PC-3 (cell line): ENCODE measurements at regions not wholly inside any gene's neighbourhood (a gene's known extent, or its start where the extent isn't known, plus 50 kb on each side); places are given as distances from the start of the nearest gene placed in this dataset.
A peak's percentile ranks its signal among the peaks of the same experiment; 100 is the strongest.

ENCODE experiments used
- ATAC-seq: fragments of 200-7000 bp; cut with Tn5 transposase; 2 replicates; pipeline ENCODE4 v1.9.1; 2020; ENCODE audit warnings: mild to moderate bottlenecking, moderate library complexity
- BruUV-seq: library from RNA; stranded (reverse); fragments of 400-500 nt; replicated peaks from 2 replicates; lab custom pipeline; 2021; lab: Mats Ljungman, UMichigan
- CTCF ChIA-PET: fragments of 300-600 bp; sonication (Branson Sonifier 250); formaldehyde crosslinking; loops from one replicate; lab custom pipeline; 2022; ENCODE audit warnings: antibody characterized with exemption; lab: Charles Lee
- POLR2A ChIA-PET: fragments of 300-600 bp; sonication (Branson Sonifier 250); formaldehyde crosslinking; loops from one replicate; lab custom pipeline; 2022; ENCODE audit warnings: antibody characterized with exemption; ENCODE audit not compliant: unreplicated experiment; lab: Charles Lee
- DNase-seq: peaks from one replicate; pipeline ENCODE4 v3.0.0-alpha.2; 2015
- H2AFZ ChIP-seq: fragments of 300-600 bp; sonication (generic); 2 replicates; pipeline ENCODE4 v1.6.0; 2016; ENCODE audit warnings: antibody characterized with exemption, low read length
- H3F3A ChIP-seq: fragments of 300-600 bp; sonication (generic); one replicate; pipeline ENCODE4 v1.6.0; 2017; ENCODE audit warnings: antibody characterized with exemption, low read length, control low read depth, mild to moderate bottlenecking; ENCODE audit not compliant: unreplicated experiment
- H3K27ac ChIP-seq: fragments of 300-600 bp; sonication (generic); 2 replicates; pipeline ENCODE4 v1.5.1; 2016; ENCODE audit warnings: mild to moderate bottlenecking, low read length
- H3K27me3 ChIP-seq: fragments of 300-600 bp; sonication (generic); 2 replicates; pipeline ENCODE4 v1.6.1; 2016; ENCODE audit warnings: low read length, mixed read lengths
- H3K36me3 ChIP-seq: fragments of 300-600 bp; sonication (generic); 2 replicates; pipeline ENCODE4 v1.6.1; 2016; ENCODE audit warnings: low read depth, mixed run types, low read length, mixed read lengths
- H3K4me1 ChIP-seq: fragments of 300-600 bp; sonication (generic); 2 replicates; pipeline ENCODE4 v1.5.1; 2016; ENCODE audit warnings: low read length; ENCODE audit not compliant: insufficient read depth
- H3K4me2 ChIP-seq: fragments of 300-600 bp; sonication (generic); 2 replicates; pipeline ENCODE4 v1.6.0; 2016; ENCODE audit warnings: low read length
- H3K4me3 ChIP-seq: fragments of 300-600 bp; sonication (generic); 2 replicates; pipeline ENCODE4 v1.5.1; 2016; ENCODE audit warnings: mild to moderate bottlenecking, low read length, mixed read lengths
- H3K79me2 ChIP-seq: fragments of 300-600 bp; sonication (generic); 2 replicates; pipeline ENCODE4 v1.6.1; 2017; ENCODE audit warnings: low read length, mixed read lengths
- H3K9ac ChIP-seq: fragments of 300-600 bp; sonication (generic); 2 replicates; pipeline ENCODE4 v1.6.0; 2016; ENCODE audit warnings: mild to moderate bottlenecking, low read length
- H3K9me2 ChIP-seq: fragments of 300-600 bp; sonication (generic); replicated peaks from 2 replicates; pipeline ENCODE4 v1.6.1; 2016; ENCODE audit warnings: mixed run types, low read length, mixed read lengths
- H3K9me3 ChIP-seq: fragments of 300-600 bp; sonication (generic); 2 replicates; pipeline ENCODE4 v1.6.1; 2016; ENCODE audit warnings: low read length, mixed read lengths
- H4K20me1 ChIP-seq: fragments of 300-600 bp; sonication (generic); 2 replicates; pipeline ENCODE4 v1.6.1; 2016; ENCODE audit warnings: low read length, mixed read lengths
- CTCF ChIP-seq: fragments of 300-600 bp; sonication (generic); conservative IDR thresholded peaks from 2 replicates; pipeline ENCODE4 v1.5.1; 2017; ENCODE audit warnings: antibody characterized with exemption, low read depth, mild to moderate bottlenecking, low read length
- EZH2 ChIP-seq: fragments of 300-600 bp; sonication (generic); IDR thresholded peaks from one replicate; pipeline ENCODE4 v1.6.1; 2017; ENCODE audit warnings: antibody characterized with exemption, mild to moderate bottlenecking, low read length; ENCODE audit not compliant: unreplicated experiment
- EZH2phosphoT487 ChIP-seq: fragments of 300-600 bp; sonication (generic); IDR thresholded peaks from 2 replicates; pipeline ENCODE4 v1.6.1; 2018; ENCODE audit warnings: mild to moderate bottlenecking, antibody characterized with exemption, low read length, borderline replicate concordance
- intact Hi-C: fragments of 100-400 bp; cut with micrococcal nuclease; formaldehyde crosslinking; loops from 2 replicates; pipeline ENCODE4 v1.9.0; 2023

DNA sequence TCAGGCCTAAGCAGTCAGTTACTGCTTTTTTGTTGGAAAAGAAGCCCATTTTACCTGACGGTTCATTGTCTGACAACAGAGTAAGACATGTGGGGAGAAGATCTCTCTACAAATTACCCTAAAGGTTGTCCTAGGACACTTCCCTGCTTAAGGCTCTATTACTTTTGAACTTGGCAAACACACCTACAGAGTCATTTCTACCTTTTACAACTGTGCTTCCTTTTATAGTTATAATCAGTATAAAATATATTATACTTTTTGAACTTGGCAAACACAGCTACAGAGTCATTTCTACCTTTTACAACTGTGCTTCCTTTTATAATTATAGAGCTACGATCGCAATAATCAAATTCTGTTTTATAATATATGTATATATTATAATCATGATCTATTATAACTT is 215.0 kb downstream of the TPRG1 start:
- no peak overlapping the region for H3K27ac ChIP-seq
- H2AFZ ChIP-seq: peak overlapping the region; percentile 37; the same call in 1 of the 2 replicates
- no peaks in the 10 kb centered on the region for H3K27me3 ChIP-seq
- H3K9ac ChIP-seq: no peak overlapping the region
- no peaks in the 10 kb centered on the region for H3K9me3 ChIP-seq
- DNase-seq: no peak
- no peak overlapping the region for H3K4me2 ChIP-seq
- H3F3A ChIP-seq: no peaks in the 10 kb centered on the region
- ChIA-PET POLR2A (no interaction called here), CTCF (no interaction called here)
- intact Hi-C loops: no loop called here
- H3K4me1 ChIP-seq: no peaks in the 10 kb centered on the region
- H3K9me2 ChIP-seq: no peaks in the 10 kb centered on the region
- H3K79me2 ChIP-seq: no peaks in the 10 kb centered on the region
- H3K36me3 ChIP-seq: no peaks in the 10 kb centered on the region
- ATAC-seq: no peak
- no peaks in the 10 kb centered on the region for H4K20me1 ChIP-seq
- no peak overlapping the region for H3K4me3 ChIP-seq
- no peak for TF ChIP-seq EZH2
- TF ChIP-seq EZH2phosphoT487: no peak
- TF ChIP-seq CTCF: no peak
- BruUV-seq: no TSS peak

GRCh38 chr3:189389346-189389745 is 217.6 kb downstream of the TPRG1 start:
- H3K4me3 ChIP-seq: no peak overlapping the region
- H3K4me2 ChIP-seq: no peak overlapping the region
- no peaks in the 10 kb centered on the region for H3F3A ChIP-seq
- no peak overlapping the region for H3K9ac ChIP-seq
- no peak for TF ChIP-seq EZH2
- no peak for TF ChIP-seq EZH2phosphoT487
- H3K27ac ChIP-seq: no peak overlapping the region
- no peak for ATAC-seq
- no peak overlapping the region for H2AFZ ChIP-seq
- no peaks in the 10 kb centered on the region for H3K36me3 ChIP-seq
- H3K9me2 ChIP-seq: no peaks in the 10 kb centered on the region
- no peaks in the 10 kb centered on the region for H3K9me3 ChIP-seq
- DNase-seq: no peak
- BruUV-seq: no TSS peak
- ChIA-PET POLR2A (no interaction called here), CTCF (no interaction called here)
- intact Hi-C loops: no loop called here
- no peaks in the 10 kb centered on the region for H3K27me3 ChIP-seq
- H3K4me1 ChIP-seq: peaks cover 20% of the 10 kb centered on the region
- H4K20me1 ChIP-seq: no peaks in the 10 kb centered on the region
- no peaks in the 10 kb centered on the region for H3K79me2 ChIP-seq

DNA sequence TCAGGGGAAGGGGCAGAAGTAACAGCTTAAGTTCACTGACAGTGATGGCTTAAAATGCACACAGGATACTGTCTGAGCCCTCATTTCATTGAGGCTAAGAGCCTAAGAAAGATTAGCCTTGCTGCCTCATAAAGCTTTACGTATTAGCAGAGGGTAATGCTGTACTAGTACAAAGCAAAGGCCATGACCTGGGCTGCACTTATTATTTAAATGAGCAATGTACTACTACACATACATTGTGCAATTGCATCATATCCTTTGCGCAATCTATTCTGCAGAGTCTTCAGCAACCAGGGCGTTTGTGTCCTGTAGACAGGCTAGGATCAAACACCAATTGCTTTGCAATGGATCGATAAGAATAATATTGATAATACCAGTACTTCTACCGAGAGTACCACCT is 221.8 kb downstream of the TPRG1 start:
- Histone ChIP-seq H3K79me2 (no peaks in the 10 kb centered on the region), H3K9ac (no peak overlapping the region), H3K9me3 (no peaks in the 10 kb centered on the region), H4K20me1 (no peaks in the 10 kb centered on the region), H3K9me2 (no peaks in the 10 kb centered on the region), H3K4me1 (peaks cover 20% of the 10 kb centered on the region), H3K27ac (peak overlapping the region; percentile 56), H3K4me3 (no peak overlapping the region), H3F3A (no peaks in the 10 kb centered on the region), H3K4me2 (peak overlapping the region; percentile 7), H3K27me3 (no peaks in the 10 kb centered on the region), H2AFZ (no peak overlapping the region), H3K36me3 (no peaks in the 10 kb centered on the region)
- ATAC-seq: no peak
- ChIA-PET POLR2A (interaction anchor here (0.5 to 1.0 kb wide), 2 partner anchors 39 to 515 kb away, joined by 3 to 5 read pairs; no protein-coding TSS in a partner anchor), CTCF (interaction anchor here (0.5 kb wide), 1 partner anchor 247 kb away, joined by 4 read pairs; no protein-coding TSS in a partner anchor)
- DNase-seq: peak; percentile 30
- TF ChIP-seq CTCF (no peak), EZH2 (no peak), EZH2phosphoT487 (no peak)
- intact Hi-C loops: loop anchor here (1.0 to 10.0 kb wide), 6 partner anchors 69 to 555 kb away; no protein-coding TSS in a partner anchor
- BruUV-seq: no TSS peak
